ENCODE measurements at regions not wholly inside any gene's neighbourhood (a gene's known extent, or its start where the extent isn't known, plus 50 kb on each side); places are given as distances from the start of the nearest gene placed in this dataset.
A peak's percentile ranks its signal among the peaks of the same experiment; 100 is the strongest.
"Not testable (repeated sequence)": the region's sequence is repeated elsewhere in the genome, so short reads cannot be mapped to it uniquely, and the experiment has no call there.

DNA sequence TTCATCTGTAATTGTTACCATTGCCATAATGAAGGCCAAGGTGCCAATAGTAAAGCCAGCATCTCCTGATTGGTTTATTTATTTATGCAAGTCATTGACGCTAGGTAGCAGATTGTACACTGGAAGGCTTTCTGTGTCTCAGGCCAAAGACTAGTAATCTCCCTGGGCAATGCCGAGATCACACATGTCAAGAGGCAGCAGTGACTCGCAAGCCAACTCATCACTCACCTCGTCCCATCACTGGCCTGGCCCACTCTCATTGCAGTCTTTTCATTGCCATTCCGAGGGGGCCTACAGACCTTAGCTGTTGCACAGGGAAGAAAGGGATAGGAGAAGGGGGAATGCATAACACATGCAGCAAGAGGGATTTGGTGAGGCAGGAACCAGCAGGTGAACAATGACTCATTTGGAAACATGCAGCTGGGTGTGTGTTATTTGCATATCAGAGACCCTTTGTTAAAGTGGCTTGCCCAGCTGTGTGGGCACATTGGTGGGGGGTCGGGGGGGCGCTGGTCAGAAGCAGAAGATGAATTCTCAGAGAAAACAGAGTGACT is 448.7 kb upstream of the HNRNPA3 start:
- DNase-seq (ENCODE audit: low spot score): peak; percentile 15

DNA sequence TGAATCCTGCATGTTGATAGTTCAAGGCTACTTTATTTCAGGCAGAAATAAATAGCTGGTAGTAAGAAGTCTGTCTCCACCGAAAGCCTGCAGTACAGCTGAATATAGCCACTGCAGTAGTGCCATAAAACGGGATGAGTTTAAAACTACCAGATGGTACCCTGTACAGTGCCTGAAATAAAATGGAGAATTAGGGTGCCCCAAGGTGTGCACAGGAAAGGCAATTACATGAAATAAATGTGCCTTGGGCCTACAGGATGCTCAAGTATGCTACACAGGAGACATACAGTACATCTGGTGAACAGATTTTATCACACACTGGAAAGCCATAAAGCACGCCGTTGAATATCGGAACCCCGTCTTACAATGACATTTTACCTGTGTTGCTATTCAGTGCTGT is 447.7 kb upstream of the HNRNPA3 start:
- no peak for DNase-seq (ENCODE audit: low spot score)

DNA sequence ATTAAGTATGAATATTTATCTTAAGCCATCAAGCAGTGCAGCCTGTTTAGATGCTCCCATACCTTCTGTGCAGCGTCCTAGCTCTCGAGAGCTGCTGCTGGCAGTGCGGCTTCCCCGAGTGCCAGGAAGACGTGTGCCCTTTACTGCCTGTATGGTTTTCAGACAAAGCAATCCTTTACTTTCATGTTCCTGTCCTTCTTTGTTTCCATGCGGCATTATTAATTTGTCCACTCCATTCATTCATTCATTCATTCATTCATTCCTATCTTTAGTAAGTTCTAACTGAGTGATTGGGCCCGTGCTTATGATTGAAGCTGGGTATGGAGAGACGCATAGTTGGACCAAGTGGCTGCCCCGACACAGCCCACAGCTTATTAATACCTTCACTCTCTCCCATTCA is 446.6 kb upstream of the HNRNPA3 start:
- DNase-seq (ENCODE audit: low spot score): no peak

DNA sequence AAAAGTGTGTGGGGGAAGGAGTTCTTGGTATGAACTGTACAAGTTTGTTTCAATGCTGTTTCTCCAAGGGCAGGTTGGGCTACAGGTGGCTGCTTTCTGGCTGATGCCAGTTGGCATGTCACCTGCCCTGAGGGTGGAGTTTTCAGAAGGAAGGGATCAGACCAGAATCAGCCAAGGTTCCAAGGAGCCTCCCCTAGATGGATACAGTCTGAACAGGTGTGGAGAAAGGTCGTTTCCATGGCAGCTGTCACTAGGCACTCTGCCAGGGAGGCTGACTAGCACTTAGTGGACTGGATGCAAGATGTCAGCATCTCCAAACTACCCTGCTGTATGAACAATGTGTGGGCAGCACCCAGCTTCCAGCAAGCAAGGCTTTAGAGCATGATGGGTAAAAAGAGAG is 444.4 kb upstream of the HNRNPA3 start:
- DNase-seq (ENCODE audit: low spot score): no peak

DNA sequence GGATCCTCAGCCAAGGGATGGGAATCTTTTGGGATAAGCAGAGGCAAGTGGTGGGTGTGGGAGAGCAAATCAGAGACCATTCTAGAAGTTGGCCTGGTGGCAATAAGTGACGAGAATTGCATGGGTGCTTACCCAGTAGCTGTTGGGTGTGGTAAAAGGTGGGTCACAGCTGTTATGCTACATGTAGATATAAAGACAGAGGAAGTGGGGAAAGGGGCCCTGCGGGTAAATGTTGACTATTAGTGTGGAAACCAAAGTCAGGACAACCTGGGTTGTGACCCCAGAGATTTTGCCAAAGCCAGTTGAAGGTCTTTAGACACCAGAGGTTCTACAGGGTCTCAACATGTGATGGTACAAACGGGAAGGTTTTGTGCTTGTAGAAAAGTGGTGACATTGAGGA is 443.6 kb upstream of the HNRNPA3 start:
- no peak for DNase-seq (ENCODE audit: low spot score)

DNA sequence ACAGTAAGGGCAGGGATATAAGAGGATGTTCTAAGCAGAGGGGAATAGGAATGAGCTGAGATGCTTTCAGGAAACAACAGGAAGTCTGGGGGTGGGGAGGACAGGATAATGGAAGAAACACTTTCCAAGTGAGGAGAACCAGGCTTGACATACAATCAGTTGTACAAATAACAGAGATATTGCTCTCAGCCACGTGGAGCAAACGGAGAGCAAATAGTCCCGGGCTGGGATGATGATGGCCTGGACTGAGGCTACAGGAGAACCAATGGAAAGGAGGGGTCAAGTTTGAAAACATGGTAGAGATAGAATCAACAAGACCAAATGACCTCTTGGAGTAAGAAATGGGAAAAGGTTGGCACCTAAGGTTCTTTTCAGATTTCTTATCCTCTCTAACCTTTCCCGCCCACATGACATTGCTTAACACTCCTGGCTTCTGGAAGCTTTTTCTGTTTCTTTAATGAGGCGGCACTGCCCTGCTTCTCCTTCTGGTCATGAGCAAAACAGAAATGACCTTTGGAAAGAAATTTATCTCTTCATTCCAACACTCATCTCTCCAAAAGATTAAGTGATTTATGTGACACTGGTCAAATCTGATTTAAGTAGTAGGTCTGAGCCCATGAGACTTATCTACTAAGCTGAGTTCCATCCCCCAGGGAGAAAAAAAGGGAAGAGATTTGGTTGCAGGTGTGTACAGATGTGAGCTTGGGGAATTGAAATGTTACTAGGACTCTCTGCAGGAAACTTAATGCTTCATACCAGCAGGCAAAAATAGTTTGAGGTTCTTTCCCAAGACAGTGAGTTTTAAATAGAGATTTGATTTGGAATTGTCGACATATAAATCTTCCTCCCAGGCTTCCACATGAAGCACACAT is 442.9 kb upstream of the HNRNPA3 start:
- DNase-seq (ENCODE audit: low spot score): no peak

DNA sequence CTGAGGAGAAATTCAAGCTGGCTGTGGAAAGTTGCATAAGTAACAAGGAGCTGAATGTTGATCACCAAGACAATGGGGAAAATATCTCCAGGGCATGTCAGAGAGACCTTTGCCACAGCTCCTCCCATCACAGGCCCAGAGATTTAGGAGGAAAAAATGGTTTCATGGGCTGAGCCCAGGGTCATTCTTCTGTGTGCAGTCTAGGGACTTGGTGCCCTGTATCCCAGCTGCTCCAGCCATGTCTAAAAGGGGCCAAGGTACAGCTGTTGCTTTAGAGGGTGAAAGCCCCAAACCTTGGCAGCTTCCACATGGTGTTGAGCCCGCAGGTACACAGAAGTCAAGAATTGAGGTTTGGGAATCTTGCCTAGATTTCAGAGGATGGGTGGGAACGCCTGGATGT is 439.8 kb upstream of the HNRNPA3 start:
- DNase-seq (ENCODE audit: low spot score): no peak

DNA sequence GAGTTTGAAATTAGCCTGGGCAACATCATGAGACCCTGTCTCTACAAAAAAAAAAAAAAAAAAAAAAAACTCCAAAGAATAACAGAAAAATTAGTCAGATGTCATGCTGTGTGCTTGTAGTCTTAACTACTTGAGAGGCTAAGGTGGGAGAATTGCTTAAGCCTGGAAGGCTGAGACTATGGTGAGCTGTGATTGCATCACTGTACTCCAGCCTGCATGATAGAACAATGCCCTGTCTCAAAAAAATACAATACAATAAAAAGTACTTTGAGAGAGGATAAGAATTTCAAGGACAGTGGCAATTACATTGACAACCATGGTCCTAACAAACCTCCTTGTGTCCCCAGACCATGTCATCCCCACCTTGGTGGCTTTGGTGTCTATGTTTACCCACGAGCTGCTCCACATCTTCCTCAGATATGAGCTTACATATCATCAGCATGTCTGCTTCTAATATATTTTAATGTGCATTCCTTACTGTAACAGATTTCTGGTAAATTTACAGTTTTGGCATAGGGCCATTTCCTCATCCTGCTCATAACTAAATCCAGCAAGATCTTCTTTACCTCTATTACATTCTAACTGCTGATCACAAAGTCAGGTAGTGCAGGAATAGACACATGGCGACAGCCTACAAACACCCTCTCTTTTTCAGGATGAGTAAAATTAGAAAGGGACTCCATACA is 437.7 kb upstream of the HNRNPA3 start:
- no peak for DNase-seq (ENCODE audit: low spot score)

DNA sequence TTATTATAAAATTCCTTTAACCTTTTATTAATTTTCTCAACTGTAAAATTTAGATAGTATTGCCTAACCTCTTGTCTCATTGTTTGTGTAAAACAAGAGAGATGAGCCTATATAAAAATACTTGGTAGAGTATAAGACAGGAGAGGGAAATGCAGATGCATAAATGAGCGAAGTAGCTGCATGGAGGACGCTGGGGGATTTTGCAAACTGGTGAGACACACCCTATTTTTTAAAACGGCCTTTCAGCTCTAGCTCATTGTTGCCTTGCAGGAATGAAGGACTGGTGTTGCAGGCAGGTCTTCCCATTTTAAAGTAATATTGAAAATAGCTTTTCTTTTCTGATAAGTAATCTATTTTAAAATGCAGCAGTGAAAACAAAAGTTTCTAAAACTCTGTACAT is 435.3 kb upstream of the HNRNPA3 start:
- no peak for DNase-seq (ENCODE audit: low spot score)

DNA sequence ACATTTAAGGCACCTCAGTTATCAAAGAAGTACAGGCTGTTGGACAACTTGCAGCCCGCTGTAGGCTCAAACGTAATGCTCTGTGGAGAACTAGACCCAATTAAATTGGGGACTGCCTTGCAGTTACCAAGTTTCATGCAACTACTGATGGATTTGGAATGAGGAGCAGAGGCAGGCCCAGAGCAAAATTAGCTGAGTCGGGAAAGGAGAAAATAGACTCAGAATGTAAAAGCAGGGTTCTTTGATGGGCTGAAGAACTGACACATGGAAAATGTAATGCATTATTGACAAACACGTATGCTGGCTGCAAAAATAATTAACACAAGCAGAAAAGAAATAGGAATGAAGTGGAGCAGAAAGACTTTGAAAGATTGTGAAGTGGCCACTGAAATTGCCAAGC is 432.7 kb upstream of the HNRNPA3 start:
- DNase-seq (ENCODE audit: low spot score): no peak

DNA sequence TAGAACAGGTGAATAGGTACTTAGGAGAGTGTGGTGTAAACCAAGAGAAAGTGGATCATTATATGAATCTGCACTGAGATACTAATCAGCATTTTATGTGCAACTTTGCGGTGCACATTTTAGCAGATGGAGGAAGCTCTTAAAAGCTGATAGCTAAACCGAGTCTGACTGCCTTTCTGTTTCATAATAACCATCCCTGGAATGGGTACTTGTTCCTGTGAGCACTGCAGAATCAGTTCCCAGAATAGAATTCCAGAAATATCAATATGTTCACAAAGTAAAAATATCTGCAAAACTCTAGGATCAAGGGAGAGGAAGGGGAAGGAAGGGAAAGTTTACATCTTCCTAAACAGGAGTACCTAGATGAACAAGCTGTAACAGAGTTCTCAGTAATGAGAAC is 432.2 kb upstream of the HNRNPA3 start:
- no peak for DNase-seq (ENCODE audit: low spot score)

DNA sequence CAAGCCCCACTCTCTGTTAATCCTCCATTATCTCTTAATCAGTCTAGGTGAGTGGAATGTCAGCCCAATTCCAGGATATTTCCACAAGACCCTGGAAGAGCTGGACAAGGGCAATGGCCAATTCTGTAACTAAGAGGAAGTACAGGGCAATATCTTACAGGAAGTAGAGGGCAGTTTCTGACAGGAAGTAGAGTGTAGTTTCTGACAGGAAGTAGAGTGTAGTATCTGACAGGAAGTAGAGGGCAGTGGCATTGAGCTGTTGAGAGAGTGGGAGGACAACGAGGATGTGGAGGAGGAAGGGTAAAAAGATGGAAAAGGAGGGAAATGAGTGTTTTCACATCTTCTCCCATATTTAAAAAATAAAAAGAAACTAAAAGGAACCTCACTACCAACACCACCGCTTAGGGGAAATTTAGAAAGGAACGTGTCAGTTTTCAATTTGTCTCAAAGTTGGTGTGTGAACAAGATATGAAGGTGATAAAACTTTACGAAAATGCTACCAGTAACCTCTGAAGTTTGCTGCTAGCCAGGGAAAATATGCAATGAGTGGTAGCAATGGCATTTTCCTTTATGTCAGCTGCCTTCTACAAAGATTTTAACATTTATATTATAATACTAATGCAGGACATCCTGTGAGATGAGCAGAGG is 430.9 kb upstream of the HNRNPA3 start:
- DNase-seq (ENCODE audit: low spot score): peak; percentile 21

DNA sequence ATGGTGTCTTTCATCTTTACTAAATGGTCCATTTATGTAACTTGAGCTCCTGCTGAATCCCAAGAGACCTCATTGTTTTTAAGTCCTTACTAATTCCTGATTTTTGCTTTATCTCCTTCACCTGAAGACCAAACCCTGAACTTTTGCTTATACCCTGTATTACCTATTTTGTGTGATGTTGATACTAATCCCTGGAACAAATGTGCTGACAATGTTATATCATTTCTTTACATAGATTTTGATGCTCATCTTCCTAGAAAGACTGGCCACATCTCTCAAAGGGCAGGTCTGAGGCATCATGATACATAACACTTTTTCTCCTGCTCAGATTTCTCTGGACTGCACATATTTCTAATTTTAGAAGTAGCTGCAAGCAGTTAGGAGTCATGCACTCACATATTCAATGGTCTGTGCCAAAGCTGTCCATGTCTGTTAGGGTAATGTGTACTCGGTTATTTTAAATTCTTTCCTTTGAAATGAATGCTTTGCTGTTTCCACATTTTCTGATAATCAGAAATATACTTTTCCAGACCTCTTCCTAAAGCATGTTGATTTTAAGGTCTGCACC is 427.9 kb upstream of the HNRNPA3 start:
- no peak for DNase-seq (ENCODE audit: low spot score)

DNA sequence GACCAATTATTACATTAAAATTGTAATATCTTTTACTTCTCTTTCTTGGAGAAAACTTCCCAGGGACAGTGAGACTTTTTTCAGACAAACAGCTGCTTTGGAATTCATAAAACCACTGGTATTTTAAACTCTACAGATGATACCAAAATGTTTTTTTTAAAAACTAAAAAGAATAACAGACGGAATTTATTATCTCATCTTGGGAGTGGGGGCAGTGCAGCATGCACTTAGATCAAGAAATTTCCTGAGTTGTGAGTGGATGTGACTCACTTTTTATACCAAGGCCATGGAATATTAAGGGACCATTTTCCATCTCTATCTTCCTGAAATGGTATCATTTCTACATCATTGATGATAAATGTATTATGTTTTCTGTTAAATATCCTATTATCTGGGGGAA is 422.8 kb upstream of the HNRNPA3 start:
- no peak for DNase-seq (ENCODE audit: low spot score)

DNA sequence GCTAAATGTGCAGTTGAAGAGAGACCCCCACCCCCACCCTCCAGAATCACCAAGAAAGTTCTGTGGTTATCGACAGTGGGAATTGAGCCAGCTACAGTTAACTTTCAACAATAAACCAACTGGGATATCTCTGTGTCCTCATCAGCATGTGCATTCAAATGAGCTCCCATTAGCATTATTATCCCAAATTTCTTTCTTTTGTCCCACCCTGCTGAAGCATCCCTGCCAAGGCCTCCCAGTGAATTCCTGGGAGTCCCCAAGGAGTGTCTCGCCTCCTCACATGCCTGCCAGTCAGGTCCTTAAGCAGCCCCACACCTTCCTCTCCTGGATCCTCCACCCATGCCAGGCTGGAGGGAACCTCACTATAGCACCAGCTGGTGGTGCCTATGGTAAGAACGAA is 422.1 kb upstream of the HNRNPA3 start:
- DNase-seq (ENCODE audit: low spot score): no peak

DNA sequence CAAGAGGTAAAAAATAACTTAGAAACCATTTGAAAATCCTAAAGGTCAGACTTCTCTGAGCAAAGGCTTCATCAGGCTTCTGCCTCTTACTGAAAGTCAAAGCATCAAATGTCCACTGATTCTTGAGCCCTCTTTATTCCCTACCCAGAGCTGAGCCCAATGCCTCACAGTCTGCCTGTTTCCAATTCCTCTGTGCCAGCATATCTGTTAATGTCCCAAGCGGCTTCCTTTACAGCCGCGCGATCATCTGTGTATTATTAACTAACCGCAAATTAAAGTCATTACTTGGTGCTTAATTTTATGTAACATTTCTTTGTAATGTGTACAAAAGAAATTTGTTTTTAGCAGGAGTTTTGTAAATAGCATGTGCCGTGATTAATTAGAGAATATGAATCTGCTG is 418.8 kb upstream of the HNRNPA3 start:
- DNase-seq (ENCODE audit: low spot score): no peak

DNA sequence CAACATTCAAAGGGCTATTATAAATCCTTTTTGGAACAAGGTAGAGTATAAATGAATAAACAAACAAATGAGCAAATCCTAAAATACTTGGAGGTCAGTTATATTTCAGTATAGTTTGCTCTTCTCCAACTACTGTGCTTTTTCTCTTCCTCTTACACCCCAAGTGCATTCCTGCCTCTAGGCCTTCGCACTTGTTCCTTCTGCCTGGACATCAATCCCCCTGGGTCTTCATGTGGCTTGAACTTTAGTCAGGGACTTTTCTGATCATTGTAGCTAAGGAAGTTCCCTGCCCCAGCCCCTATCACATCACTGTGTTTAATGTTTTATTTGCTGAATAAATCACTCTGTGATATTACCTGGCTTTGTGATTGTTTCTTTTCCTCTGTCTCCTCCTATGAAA is 418.2 kb upstream of the HNRNPA3 start:
- DNase-seq (ENCODE audit: low spot score): no peak

DNA sequence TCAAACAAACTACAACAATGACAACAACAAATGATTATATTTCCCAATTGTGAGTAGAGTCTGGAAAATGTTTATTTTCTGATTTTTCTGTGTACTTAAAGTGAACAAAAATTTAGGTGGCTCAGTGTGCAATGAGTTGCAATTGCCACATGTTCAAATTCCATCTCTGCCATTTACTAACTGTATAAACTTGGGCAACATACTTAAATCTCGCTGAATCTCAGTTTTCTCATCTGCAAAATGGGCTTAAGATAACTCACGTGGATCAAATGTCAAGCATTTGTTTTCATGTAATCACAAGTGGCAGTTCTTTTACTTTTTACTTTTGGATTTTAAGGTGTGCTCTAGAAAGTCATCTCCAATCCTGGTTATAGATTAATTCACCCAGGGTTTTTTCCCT is 416.8 kb upstream of the HNRNPA3 start:
- DNase-seq (ENCODE audit: low spot score): no peak

DNA sequence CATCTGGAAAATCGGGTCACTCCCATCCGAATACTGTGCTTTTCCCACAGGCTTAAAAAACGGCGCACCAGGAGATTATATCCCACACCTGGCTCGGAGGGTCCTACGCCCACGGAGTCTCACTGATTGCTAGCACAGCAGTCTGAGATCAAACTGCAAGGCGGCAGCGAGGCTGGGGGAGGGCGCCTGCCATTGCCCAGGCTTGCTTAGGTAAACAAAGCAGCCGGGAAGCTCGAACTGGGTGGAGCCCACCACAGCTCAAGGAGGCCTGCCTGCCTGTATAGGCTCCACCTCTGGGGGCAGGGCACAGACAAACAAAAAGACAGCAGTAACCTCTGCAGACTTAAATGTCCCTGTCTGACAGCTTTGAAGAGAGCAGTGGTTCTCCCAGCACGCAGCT is 415.9 kb upstream of the HNRNPA3 start:
- not testable (repeated sequence) for DNase-seq (ENCODE audit: low spot score)

DNA sequence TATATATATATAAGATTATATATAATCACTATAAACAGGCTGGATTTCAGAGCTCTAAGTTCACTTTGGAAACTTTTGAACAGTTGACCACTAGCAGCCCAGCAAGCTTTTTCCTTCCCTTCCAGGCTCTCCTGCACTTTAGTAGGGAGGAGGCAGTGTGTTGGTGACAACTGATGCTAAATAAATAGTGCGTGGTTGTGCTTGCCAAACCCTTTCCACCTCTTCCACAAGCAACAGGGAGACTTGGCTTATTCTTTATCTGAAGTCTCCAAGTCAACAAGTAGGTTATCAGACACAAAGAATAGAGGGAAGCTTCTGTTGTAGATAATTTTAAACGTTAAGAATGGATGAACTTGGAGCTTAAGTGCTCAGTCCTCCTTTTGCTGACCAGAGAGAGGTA is 408.2 kb upstream of the HNRNPA3 start:
- no peak for DNase-seq (ENCODE audit: low spot score)

DNA sequence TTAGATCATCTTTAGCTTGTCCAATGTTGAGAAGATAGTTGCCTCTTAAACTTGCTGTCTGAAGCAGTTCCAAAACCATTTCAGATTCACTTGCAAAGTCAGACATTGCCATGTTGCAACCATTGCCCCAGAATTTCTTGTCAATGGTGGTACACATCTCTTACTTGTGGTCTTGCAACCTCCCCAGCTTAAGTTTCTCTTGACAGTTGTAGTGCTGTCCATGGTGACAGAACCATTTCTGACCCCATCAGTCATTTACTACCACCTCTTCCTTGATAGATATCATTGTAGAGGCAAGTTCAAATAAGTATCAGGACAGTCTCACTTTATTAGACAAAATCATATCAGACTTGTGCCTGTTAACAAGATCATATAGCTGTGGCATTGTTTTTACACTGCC is 407.2 kb upstream of the HNRNPA3 start:
- no peak for DNase-seq (ENCODE audit: low spot score)

DNA sequence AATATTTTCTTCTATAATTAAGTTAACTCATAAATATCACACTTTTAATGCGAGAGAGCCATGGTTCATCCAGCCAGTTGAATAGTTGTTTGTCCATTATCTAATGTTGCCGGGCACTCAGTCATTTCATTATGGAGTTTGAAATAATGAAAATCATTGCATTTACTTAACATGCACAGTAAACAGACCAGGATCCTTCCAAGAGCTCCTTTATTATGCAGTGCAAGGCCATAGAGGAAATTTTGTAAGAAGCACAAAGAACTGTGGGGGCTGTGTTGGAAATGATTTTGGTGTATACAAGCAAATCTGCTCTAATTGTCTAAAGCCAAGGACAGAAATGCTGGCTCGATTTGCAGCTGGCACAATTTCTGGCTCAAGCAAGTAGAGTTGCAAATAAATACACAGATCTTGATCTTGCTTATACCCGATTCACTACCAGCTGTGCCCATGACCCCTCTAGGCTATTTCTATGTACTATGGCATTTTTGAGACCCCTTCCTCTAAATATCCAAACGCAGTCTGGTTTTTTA is 400.3 kb upstream of the HNRNPA3 start:
- no peak for DNase-seq (ENCODE audit: low spot score)

All from A172 (cell line).